ENCODE measurements at regions not wholly inside any gene's neighbourhood (a gene's known extent, or its start where the extent isn't known, plus 50 kb on each side); places are given as distances from the start of the nearest gene placed in this dataset.

DNA sequence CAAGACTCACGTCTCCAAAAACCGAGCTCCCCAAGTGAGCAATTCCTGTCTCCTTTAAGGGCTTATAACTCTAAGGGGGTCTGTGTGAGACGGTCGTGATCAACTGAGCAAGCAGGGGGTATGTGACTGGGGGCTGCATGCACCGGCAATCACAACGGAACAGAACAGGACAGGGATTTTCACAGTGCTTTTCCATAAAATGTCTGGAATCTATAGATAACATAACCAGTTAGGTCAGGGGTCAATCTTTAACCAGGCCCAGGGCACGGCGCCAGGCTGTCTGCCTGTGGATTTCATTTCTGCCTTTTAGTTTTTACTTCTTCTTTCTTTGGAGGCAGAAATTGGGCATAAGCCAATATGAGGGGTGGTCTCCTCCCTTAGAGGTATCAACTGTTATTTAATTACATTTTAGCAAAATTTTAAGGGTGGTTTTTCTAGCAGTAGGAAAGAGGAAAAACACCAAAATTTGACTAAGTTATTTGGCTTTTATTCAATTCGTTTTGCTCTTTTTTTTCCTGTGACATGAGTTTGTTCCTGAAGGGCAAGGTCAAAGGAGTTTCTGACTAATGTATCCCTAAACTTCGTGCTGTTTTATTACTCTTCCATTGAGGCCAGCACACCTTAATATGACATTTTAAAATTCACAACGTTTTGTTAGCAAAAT is 121.4 kb upstream of the SEC61G start:
- Mint-ChIP-seq H3K27ac (ENCODE audit: unreplicated experiment) (peak overlapping the region; percentile 28), H3K36me3 (ENCODE audit: low read depth) (no peaks in the 10 kb centered on the region)

DNA sequence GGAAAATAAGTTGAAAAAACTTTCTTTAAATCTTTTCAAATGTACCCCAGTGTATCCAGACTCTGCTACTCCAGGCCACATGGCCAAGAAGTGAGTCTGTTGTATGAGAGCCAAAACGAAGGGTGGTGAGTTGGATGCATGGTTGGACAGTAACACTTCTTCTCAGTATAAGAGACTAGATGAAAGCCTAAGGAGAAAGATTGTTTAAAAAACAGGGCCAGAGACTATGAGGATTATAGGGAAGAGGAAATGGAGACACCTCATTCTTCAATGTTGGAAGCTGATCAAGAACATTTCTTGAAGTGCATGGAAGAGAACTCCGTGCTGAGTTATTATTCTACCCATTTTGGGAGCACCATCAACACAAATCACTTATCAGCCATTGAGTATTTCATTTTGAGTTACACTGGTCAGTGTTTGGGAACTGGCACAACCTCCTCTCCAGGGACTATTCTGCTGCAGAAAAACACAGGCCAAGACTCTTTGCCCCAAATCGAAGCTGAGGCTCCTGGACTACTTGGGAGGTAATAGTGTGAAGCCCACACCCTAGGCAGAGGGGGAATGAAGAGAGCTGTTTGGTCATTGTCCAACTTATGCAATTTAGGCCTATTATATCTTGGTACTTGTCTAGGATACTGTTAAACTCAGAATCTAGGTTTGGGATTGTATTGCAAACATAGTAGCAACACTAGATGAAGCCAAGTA is 123.0 kb upstream of the SEC61G start:
- Mint-ChIP-seq H3K36me3 (ENCODE audit: low read depth) (no peaks in the 10 kb centered on the region), H3K27me3 (ENCODE audit: low read depth) (no peaks in the 10 kb centered on the region), H3K4me1 (ENCODE audit: low read depth) (peaks cover 26% of the 10 kb centered on the region), H3K27ac (ENCODE audit: unreplicated experiment) (no peak overlapping the region), H3K9me3 (ENCODE audit: low read depth) (no peaks in the 10 kb centered on the region), H3K4me3 (ENCODE audit: unreplicated experiment) (no peak overlapping the region)
- TF ChIP-seq, protein P1, sequence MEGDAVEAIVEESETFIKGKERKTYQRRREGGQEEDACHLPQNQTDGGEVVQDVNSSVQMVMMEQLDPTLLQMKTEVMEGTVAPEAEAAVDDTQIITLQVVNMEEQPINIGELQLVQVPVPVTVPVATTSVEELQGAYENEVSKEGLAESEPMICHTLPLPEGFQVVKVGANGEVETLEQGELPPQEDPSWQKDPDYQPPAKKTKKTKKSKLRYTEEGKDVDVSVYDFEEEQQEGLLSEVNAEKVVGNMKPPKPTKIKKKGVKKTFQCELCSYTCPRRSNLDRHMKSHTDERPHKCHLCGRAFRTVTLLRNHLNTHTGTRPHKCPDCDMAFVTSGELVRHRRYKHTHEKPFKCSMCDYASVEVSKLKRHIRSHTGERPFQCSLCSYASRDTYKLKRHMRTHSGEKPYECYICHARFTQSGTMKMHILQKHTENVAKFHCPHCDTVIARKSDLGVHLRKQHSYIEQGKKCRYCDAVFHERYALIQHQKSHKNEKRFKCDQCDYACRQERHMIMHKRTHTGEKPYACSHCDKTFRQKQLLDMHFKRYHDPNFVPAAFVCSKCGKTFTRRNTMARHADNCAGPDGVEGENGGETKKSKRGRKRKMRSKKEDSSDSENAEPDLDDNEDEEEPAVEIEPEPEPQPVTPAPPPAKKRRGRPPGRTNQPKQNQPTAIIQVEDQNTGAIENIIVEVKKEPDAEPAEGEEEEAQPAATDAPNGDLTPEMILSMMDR (IDR thresholded peaks at IDR 0.05): no peak
- no peak for DNase-seq (ENCODE audit: low spot score)

More for the DNA sequence above, 121.4 kb upstream of the SEC61G start:
- Mint-ChIP-seq H3K9me3 (ENCODE audit: low read depth) (no peaks in the 10 kb centered on the region), H3K27me3 (ENCODE audit: low read depth) (no peaks in the 10 kb centered on the region), H3K4me3 (ENCODE audit: unreplicated experiment) (no peak overlapping the region), H3K4me1 (ENCODE audit: low read depth) (peaks cover 26% of the 10 kb centered on the region)
- TF ChIP-seq, protein P1 (IDR thresholded peaks at IDR 0.05): no peak
- no peak for DNase-seq (ENCODE audit: low spot score)

DNA sequence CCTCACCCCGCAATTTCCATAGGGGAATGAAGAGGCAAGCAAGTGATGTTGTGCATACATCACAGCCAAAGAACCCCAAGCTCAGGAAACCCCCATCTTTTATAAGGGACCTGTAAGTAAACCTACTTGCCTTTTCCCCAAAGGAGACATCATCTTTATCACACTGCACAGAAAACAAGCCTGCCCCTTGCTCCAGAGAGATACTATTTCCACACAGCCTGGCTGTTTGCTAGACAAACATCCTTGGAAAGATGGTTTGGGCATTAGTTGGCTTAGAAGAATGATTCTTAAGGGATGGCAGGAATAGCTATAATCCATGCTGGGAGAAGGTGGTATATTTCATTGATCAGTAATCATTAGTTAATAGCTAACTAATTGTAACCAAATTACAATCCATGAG is 123.7 kb upstream of the SEC61G start:
- no peak for DNase-seq (ENCODE audit: low spot score)
- Mint-ChIP-seq H3K9me3 (ENCODE audit: low read depth) (no peaks in the 10 kb centered on the region), H3K27ac (ENCODE audit: unreplicated experiment) (no peak overlapping the region), H3K4me3 (ENCODE audit: unreplicated experiment) (no peak overlapping the region), H3K4me1 (ENCODE audit: low read depth) (peaks cover 26% of the 10 kb centered on the region), H3K27me3 (ENCODE audit: low read depth) (no peaks in the 10 kb centered on the region), H3K36me3 (ENCODE audit: low read depth) (no peaks in the 10 kb centered on the region)
- TF ChIP-seq, protein P1 (IDR thresholded peaks at IDR 0.05): no peak

DNA sequence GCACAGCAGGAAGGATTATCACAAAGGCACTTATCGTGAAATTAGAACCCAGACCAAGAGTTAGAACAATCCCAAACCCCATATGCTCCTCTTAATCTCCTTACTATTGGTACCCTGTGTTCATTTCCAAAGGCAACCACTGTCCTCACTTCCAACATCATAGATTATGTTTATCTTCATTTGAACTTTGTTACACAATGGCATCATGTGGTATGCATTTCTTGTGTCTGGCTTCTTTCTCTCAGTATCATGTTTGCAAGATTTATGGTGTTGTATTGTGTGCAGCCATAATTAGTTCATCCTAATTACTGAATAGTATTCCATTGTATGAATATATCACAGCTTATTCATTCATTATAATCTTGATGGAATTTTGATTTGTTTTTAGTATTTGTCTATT is 124.6 kb upstream of the SEC61G start:
- Mint-ChIP-seq H3K27me3 (ENCODE audit: low read depth) (peaks cover 2% of the 10 kb centered on the region), H3K4me1 (ENCODE audit: low read depth) (peaks cover 24% of the 10 kb centered on the region), H3K36me3 (ENCODE audit: low read depth) (no peaks in the 10 kb centered on the region), H3K9me3 (ENCODE audit: low read depth) (no peaks in the 10 kb centered on the region), H3K4me3 (ENCODE audit: unreplicated experiment) (no peak overlapping the region), H3K27ac (ENCODE audit: unreplicated experiment) (no peak overlapping the region)
- DNase-seq (ENCODE audit: low spot score): no peak
- TF ChIP-seq, protein P1 (IDR thresholded peaks at IDR 0.05): no peak

DNA sequence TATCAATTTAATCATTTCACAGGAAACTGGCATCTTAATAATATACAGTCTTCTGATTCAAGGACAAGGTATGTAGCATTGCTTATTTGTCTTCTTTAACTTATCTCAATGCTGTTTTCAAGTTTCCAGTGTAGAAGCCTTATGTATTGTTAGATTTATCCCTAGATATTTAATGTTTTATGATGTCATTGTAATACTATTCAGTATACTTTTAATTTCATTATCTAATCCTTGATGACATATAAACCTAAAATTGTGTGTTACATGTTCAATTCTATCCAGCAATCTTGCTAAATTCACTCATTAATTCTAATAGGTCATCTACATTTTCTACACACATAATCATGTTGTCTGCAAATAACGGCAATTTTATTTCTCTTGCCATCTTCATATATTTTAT is 126.3 kb upstream of the SEC61G start:
- Mint-ChIP-seq H3K4me3 (ENCODE audit: unreplicated experiment) (no peak overlapping the region), H3K27ac (ENCODE audit: unreplicated experiment) (no peak overlapping the region), H3K36me3 (ENCODE audit: low read depth) (no peaks in the 10 kb centered on the region), H3K4me1 (ENCODE audit: low read depth) (peaks cover 12% of the 10 kb centered on the region), H3K9me3 (ENCODE audit: low read depth) (no peaks in the 10 kb centered on the region), H3K27me3 (ENCODE audit: low read depth) (peaks cover 2% of the 10 kb centered on the region)
- no peak for DNase-seq (ENCODE audit: low spot score)
- TF ChIP-seq, protein P1 (IDR thresholded peaks at IDR 0.05): no peak
